ENCODE measurements at regions not wholly inside any gene's neighbourhood (a gene's known extent, or its start where the extent isn't known, plus 50 kb on each side); places are given as distances from the start of the nearest gene placed in this dataset.

DNA sequence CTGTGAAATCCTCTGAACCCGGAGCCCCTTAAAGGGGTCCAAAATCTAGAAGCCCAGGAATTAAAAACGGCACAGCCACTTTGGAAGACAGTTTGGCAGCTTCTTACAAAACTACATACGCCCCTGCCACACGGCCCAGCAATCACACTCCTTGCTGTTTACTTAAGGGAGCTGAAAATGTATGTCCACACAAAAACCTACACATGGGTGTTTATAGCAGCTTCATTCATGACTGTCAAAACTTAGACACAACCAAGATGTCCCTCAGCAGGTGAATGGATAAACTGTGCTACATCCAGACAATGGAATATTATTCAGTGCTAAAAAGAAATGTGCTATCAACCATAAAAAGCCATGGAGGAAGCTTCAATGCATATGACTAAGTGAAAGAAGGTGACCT, 162.5 kb downstream of the NUP210 start:
- TF ChIP-seq CEBPB (IDR thresholded peaks at IDR 0.05; ENCODE audit: low read depth, low read length) = no peak
- no peak for TF ChIP-seq RAD21 (IDR thresholded peaks at IDR 0.05; ENCODE audit: low read length)
- no peak for TF ChIP-seq POLR2A (IDR thresholded peaks at IDR 0.05; ENCODE audit: low read depth, low read length)
- no peak for TF ChIP-seq SMC3 (IDR thresholded peaks at IDR 0.05; ENCODE audit: low read depth, low read length)
- TF ChIP-seq, protein P1, sequence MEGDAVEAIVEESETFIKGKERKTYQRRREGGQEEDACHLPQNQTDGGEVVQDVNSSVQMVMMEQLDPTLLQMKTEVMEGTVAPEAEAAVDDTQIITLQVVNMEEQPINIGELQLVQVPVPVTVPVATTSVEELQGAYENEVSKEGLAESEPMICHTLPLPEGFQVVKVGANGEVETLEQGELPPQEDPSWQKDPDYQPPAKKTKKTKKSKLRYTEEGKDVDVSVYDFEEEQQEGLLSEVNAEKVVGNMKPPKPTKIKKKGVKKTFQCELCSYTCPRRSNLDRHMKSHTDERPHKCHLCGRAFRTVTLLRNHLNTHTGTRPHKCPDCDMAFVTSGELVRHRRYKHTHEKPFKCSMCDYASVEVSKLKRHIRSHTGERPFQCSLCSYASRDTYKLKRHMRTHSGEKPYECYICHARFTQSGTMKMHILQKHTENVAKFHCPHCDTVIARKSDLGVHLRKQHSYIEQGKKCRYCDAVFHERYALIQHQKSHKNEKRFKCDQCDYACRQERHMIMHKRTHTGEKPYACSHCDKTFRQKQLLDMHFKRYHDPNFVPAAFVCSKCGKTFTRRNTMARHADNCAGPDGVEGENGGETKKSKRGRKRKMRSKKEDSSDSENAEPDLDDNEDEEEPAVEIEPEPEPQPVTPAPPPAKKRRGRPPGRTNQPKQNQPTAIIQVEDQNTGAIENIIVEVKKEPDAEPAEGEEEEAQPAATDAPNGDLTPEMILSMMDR (conservative IDR thresholded peaks at IDR 0.05; ENCODE audit: low read depth, low read length) = no peak
- no peak for TF ChIP-seq FOS (IDR thresholded peaks at IDR 0.05; ENCODE audit: low read depth, low read length)
- TF ChIP-seq, protein P2, sequence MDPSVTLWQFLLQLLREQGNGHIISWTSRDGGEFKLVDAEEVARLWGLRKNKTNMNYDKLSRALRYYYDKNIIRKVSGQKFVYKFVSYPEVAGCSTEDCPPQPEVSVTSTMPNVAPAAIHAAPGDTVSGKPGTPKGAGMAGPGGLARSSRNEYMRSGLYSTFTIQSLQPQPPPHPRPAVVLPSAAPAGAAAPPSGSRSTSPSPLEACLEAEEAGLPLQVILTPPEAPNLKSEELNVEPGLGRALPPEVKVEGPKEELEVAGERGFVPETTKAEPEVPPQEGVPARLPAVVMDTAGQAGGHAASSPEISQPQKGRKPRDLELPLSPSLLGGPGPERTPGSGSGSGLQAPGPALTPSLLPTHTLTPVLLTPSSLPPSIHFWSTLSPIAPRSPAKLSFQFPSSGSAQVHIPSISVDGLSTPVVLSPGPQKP (IDR thresholded peaks at IDR 0.05; ENCODE audit: borderline replicate concordance, low read depth, low read length) = no peak
- no peak for TF ChIP-seq MAFK (IDR thresholded peaks at IDR 0.05; ENCODE audit: low read depth, low read length)
- TF ChIP-seq RCOR1 (IDR thresholded peaks at IDR 0.05; ENCODE audit: insufficient replicate concordance, low read length) = no peak
- no peak for TF ChIP-seq MXI1 (IDR thresholded peaks at IDR 0.05; ENCODE audit: borderline replicate concordance, low read depth, low read length)
